GM18499 (cell line): ENCODE measurements at regions not wholly inside any gene's neighbourhood (a gene's known extent, or its start where the extent isn't known, plus 50 kb on each side); places are given as distances from the start of the nearest gene placed in this dataset.
"Not testable (repeated sequence)": the region's sequence is repeated elsewhere in the genome, so short reads cannot be mapped to it uniquely, and the experiment has no call there.

ENCODE experiments used
- ATAC-seq: cut with Tn5 transposase; IDR thresholded peaks from one replicate; pipeline ENCODE4 v1.9.1; 2021; ENCODE audit warnings: moderate number of reproducible peaks; ENCODE audit not compliant: insufficient read depth, unreplicated experiment

DNA sequence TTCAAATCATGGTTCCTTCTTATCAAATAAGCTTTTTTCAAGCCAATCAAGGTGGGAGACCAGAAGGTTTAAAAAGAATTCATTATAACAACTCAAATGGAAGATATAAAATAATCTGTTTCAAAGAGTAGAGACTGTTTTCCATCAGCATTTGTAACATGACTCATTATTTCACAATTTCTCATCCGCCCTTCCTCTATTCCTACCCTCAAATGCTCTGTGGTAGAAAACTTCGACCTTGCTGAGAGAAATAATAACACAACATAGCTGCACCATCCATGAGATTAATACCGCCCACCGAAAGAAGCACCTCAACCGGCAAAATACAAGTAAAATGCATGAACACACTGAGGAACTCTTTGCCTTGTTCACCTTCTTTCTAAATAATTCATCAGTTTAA is 2039.2 kb upstream of the CELF4 start:
- no peak for ATAC-seq

- ATAC-seq, result no peak
These were observed 2036.5 kb upstream of the CELF4 start for GRCh38 chr18:39602131-39602530.

- no peak for ATAC-seq
These were observed 2035.3 kb upstream of the CELF4 start for GRCh38 chr18:39600894-39601293.

DNA sequence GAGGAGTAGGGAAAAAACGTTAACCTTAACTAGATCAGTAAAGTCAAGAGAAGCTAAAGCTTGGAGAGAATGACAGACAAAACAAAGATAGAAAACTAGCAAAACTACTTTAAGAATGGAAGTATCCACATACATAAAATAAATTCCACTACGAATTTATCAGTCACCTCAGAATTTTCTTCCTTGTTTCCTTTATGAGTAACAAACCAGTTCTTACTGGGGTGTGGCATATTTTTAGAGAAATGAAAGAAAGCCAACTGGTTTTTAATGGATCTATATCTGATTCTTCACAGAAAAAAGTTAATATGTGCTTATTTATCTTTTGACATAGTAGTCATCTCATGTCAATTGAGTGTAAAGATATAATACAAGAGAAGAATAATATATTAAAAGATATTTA is 2033.7 kb upstream of the CELF4 start:
- ATAC-seq, result no peak

DNA sequence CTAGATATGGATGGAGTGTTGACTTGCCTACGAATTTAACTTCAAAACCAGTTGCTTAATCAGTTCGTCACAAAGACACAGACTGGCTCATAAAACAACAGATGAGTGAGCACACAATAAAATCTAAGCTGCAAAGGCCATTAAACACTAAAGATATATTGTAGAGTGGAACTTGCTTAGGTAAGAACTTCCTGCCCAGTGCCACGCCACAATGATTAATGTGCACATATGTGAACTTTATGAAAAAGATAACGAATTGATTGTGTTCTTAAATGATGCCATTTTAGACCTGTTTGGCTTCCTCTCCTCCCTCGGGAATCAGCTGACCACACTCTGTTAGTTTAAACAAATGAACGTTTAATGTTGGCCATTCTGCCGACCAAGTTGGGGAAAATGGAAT is 2031.3 kb upstream of the CELF4 start:
- no peak for ATAC-seq

DNA sequence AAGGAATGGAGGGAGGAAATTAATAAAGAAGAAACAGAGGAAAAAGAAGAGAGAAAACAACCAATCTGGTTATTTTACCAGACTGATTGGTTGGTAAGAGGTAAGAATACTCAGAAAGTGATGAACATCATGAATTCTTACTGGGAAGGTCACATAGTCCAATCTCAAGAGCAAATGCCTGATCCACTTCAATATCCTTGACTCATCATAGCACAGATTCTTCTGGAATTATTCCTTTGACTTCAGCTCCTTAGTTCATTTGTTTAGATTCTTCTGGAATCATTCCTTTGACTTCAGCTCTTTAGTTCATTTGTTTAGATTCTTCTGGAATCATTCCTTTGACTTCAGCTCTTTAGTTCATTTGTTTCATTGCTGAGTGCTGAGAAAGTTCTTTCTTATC is 2030.6 kb upstream of the CELF4 start:
- no peak for ATAC-seq

- ATAC-seq, result no peak
These were observed 2028.6 kb upstream of the CELF4 start for GRCh38 chr18:39594206-39594605.

- no peak for ATAC-seq
These were observed 2026.1 kb upstream of the CELF4 start for GRCh38 chr18:39591649-39592048.

- ATAC-seq, result no peak
These were observed 2023.9 kb upstream of the CELF4 start for GRCh38 chr18:39589496-39589895.

- ATAC-seq, result no peak
These were observed 2022.0 kb upstream of the CELF4 start for GRCh38 chr18:39587586-39587985.

DNA sequence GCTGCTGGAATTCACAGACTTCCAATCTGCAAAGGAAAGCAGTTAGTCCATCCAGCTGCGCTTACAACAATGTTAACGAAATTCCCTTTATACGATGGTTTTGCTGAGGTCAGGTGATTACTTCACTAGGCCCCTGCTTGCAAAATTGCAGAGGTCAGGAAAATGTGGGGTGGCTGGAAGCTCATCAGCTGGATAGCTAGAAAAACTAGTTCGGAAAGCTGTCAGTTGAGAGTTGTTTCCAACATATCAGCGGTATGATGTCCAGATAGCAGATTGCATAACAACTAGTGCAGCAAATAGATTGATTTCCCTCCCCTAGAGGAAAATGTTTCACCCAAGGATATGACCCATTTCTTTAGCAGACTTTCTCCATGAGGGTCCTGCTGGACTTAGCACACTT is 2021.1 kb upstream of the CELF4 start:
- no peak for ATAC-seq

DNA sequence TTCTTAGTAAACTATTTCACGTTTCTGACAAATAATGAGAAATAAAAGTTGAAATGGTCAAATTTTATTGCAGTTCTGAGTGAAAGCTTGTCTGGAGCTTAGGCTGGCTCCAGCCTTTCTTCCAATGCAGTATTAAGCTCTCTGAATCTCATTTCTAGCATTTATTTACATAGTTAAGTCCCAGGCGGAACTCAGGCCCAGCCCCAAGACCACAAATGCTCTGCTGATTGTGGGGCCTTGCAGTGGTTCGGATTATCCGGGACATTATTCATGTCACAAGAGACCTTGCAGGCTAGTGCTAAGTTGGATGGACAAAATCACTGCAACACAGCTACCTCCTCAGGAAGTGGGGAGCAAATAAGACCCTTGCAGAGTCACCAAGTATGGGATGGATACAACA is 2009.3 kb upstream of the CELF4 start:
- no peak for ATAC-seq

- no peak for ATAC-seq
These were observed 2005.9 kb upstream of the CELF4 start for GRCh38 chr18:39571511-39571910.

GRCh38 chr18:39565551-39566230 is 2000.1 kb upstream of the CELF4 start:
- ATAC-seq, result not testable (repeated sequence)

- ATAC-seq, result no peak
These were observed 1999.1 kb upstream of the CELF4 start for GRCh38 chr18:39564716-39565115.

- ATAC-seq, result no peak
These were observed 1995.5 kb upstream of the CELF4 start for GRCh38 chr18:39561126-39561525.

DNA sequence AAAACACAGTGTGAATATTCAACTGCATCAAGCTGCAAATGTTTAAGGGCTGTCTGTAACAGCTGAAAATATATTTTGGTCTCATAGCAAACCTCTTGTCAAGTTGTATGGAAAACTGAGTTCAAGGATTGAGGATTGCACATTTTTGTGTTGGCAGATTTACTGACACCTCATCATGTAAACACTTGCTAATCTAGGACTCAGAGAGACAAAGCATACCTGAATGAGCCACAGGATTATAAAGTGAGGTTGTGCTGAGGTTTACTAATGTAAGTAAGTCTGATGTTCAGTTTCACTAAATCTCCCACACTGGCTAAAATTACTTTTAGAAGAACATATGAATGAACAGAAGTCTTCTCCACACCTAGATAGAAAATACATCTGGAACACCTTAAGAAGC is 1993.1 kb upstream of the CELF4 start:
- ATAC-seq, result no peak

GRCh38 chr18:39555496-39555895 is 1989.9 kb upstream of the CELF4 start:
- no peak for ATAC-seq

DNA sequence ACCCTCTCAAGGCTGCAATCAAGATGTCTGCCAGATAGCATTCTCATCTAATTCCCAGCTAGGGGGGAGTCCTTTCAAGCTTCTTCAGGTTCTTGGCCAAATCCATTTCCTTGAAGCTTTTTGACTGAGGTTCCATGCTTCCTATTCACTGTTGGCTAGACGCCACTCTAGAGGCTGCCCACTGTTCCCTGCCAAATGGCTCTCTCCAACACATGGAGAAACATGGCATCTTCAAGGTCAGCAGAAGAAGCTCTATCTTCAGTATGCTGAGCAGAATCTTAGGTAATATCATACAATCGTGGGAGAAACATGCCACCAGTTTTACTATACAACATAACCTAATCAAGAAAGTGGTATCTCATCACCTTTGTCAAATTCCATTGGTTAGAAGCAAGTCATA is 1985.1 kb upstream of the CELF4 start:
- no peak for ATAC-seq

GRCh38 chr18:39549144-39549543 is 1983.5 kb upstream of the CELF4 start:
- no peak for ATAC-seq

- no peak for ATAC-seq
These were observed 1966.1 kb upstream of the CELF4 start for GRCh38 chr18:39531659-39532058.

GRCh38 chr18:39529358-39529757 is 1963.8 kb upstream of the CELF4 start:
- no peak for ATAC-seq

- no peak for ATAC-seq
These were observed 1961.9 kb upstream of the CELF4 start for GRCh38 chr18:39527465-39527864.
